ENCODE measurements at regions not wholly inside any gene's neighbourhood (a gene's known extent, or its start where the extent isn't known, plus 50 kb on each side); places are given as distances from the start of the nearest gene placed in this dataset.

DNA sequence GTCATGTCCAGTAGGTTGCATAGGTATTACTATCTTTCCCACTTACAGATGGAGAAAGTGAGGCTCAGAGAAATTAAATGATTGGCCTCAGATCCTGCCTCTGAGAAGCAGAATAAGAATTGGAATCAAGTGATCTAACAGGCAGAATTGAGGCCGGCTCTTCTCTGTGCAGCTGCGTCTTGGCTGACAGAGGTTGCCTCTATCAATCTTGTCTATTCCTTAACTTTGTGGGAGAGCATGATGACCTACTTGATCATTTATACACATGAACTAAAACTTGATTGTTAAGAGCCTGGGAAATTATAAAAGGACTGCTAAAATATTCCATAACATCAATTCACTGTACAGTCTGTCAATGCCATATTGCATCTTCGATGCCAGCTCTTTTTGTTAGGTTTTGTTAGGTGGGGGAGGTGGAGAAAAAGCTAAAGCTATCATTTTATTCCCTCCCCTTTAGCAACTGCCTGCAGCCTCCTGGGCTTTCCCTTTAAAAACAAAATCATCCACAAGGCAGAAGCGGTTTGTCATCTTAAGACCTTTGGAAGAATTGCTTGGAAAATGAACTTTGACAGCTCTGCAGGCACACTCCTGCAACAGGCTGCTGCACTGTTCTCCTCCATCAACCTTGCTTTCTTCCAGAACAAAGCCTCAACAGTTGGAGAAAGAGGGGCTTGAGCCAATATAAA lies 247.4 kb downstream of the SMARCA2 start:
- TF ChIP-seq POLR2A (IDR thresholded peaks at IDR 0.05; ENCODE audit: low read depth, low read length) (no peak), POLR2AphosphoS5 (IDR thresholded peaks at IDR 0.05; ENCODE audit: low read depth, low read length) (no peak), TAF1 (IDR thresholded peaks at IDR 0.05; ENCODE audit: borderline replicate concordance, low read depth, low read length) (no peak)
